ENCODE measurements at regions not wholly inside any gene's neighbourhood (a gene's known extent, or its start where the extent isn't known, plus 50 kb on each side); places are given as distances from the start of the nearest gene placed in this dataset.

DNA sequence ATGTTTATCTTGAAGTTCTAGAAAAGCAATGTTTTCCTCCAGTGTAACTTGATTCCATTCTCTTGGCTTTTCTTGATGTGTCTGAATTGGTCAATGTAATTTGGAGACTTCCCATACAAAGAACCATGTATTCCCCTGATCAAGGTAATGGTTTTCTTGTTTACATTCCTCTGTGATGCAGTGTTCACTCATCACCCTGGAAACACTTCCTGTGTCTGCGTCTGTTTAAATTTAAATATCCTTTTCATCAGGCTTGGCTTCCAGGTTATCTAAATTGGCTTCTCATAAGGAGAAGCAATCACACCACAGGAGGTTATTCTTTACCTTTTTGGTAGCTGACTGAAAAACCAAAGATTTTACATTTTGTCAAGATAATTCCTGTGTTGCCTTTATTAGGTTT is 237.3 kb upstream of the WSCD1 start:
- TF ChIP-seq CTCF (conservative IDR thresholded peaks at IDR 0.05; ENCODE audit: low read depth, low read length) (no peak), SMC3 (IDR thresholded peaks at IDR 0.05; ENCODE audit: low read depth, low read length) (no peak), NFE2L2 (IDR thresholded peaks at IDR 0.05; ENCODE audit: low read depth, low read length) (no peak), POLR2A (IDR thresholded peaks at IDR 0.05; ENCODE audit: low read depth, low read length) (no peak), RFX5 (IDR thresholded peaks at IDR 0.05; ENCODE audit: low read depth, low read length) (no peak), RAD21 (IDR thresholded peaks at IDR 0.05; ENCODE audit: low read length) (no peak), MXI1 (IDR thresholded peaks at IDR 0.05; ENCODE audit: borderline replicate concordance, low read depth, low read length) (no peak), BHLHE40 (IDR thresholded peaks at IDR 0.05; ENCODE audit: low read depth, low read length) (no peak), MAZ (IDR thresholded peaks at IDR 0.05; ENCODE audit: borderline replicate concordance, low read depth, low read length) (no peak), MAFK (IDR thresholded peaks at IDR 0.05; ENCODE audit: low read depth, low read length) (no peak)
